K562 (cell line): ENCODE measurements at regions not wholly inside any gene's neighbourhood (a gene's known extent, or its start where the extent isn't known, plus 50 kb on each side); places are given as distances from the start of the nearest gene placed in this dataset.

ENCODE experiments used
- ATAC-seq: fragments of 200-7000 bp; cut with Tn5 transposase; 3 replicates; pipeline ENCODE4 v1.9.1; 2020; ENCODE audit warnings: moderate library complexity
- BruUV-seq: library from RNA; stranded (reverse); fragments of 400-500 nt; replicated peaks from 2 replicates; lab custom pipeline; 2021; lab: Mats Ljungman, UMichigan
- CTCF ChIA-PET: fragments of 300-600 bp; formaldehyde crosslinking; extraction: SDS; loops from one replicate; lab custom pipeline; 2021; ENCODE audit warnings: low intra/inter-chr PET ratio; lab: Yijun Ruan, JAX
- POLR2A ChIA-PET: fragments of 300-600, 350-650 bp; sonication (Branson Sonifier 250); formaldehyde crosslinking; extraction: SDS; loops from one replicate; lab custom pipeline; 2021; ENCODE audit warnings: antibody characterized with exemption, inconsistent platforms; lab: Yijun Ruan, JAX
- DNase-seq, 4 experiments: peaks; one replicate each; pipeline versions ENCODE4 v3.0.0 to v3.0.0-alpha.2; 2011 to 2018; ENCODE audit warnings: low spot score in 3 of 4, mixed read lengths in 3 of 4; ENCODE audit errors: extremely low read depth in 1 of 4
- FAIRE-seq: peaks from 2 replicates; lab custom pipeline; 2011; peaks lifted over from hg19 to GRCh38; lab: Jason Lieb, UNC
- H2AFZ ChIP-seq: 2 replicates; pipeline ENCODE4 v1.6.0; 2011; ENCODE audit warnings: low read depth, low read length, control low read depth, inconsistent platforms
- H3K27ac ChIP-seq: fragments of 200-600 bp; 3 replicates; pipeline ENCODE4 v1.8.0; 2011; ENCODE audit warnings: low read depth, mild to moderate bottlenecking, control low read depth, inconsistent platforms, low read length, moderate library complexity, mixed read lengths; ENCODE audit errors: extremely low read depth
- H3K27me3 ChIP-seq, 2 experiments: fragments of 300-600 bp in 1 of 2; 2 replicates in 1 of 2; 3 replicates in 1 of 2; pipeline versions ENCODE4 v1.6.0 to v1.8.0; 2011; ENCODE audit warnings: inconsistent platforms in 2 of 2, low read length in 2 of 2, mild to moderate bottlenecking in 1 of 2, mixed read lengths in 1 of 2, moderate library complexity in 1 of 2; ENCODE audit not compliant: control insufficient read depth in 2 of 2, insufficient read depth in 2 of 2
- H3K36me3 ChIP-seq: fragments of 300-600 bp; 3 replicates; pipeline ENCODE4 v1.8.0; 2011; ENCODE audit warnings: mild to moderate bottlenecking, low read length, inconsistent platforms; ENCODE audit not compliant: control insufficient read depth, insufficient read depth
- H3K4me1 ChIP-seq, 2 experiments: fragments of 200-600 bp in 1 of 2; replicated peaks in 1 of 2; 2 replicates in 1 of 2; 3 replicates in 1 of 2; pipeline versions ENCODE4 v1.5.1 to v1.8.0; 2011; ENCODE audit warnings: inconsistent platforms in 2 of 2, low read length in 2 of 2, mild to moderate bottlenecking in 1 of 2, mixed read lengths in 1 of 2, moderate library complexity in 1 of 2; ENCODE audit not compliant: control insufficient read depth in 2 of 2, insufficient read depth in 2 of 2
- H3K4me2 ChIP-seq: 2 replicates; pipeline ENCODE4 v1.6.1; 2011; ENCODE audit warnings: low read length, control low read depth, inconsistent platforms, mixed read lengths; ENCODE audit not compliant: insufficient read depth
- H3K4me3 ChIP-seq: fragments of 200-600 bp; sonication (generic), shearing (Covaris generic); 2 replicates; pipeline ENCODE4 v1.5.1; 2016; ENCODE audit warnings: control low read depth, inconsistent platforms
- H3K79me2 ChIP-seq: fragments of 200-600 bp; 3 replicates; pipeline ENCODE4 v1.8.0; 2011; ENCODE audit warnings: low read length, inconsistent platforms; ENCODE audit not compliant: control insufficient read depth, insufficient read depth
- H3K9ac ChIP-seq, 2 experiments: 2 replicates each; pipeline versions ENCODE4 v1.6.0 to v1.6.1; 2011; ENCODE audit warnings: low read depth in 2 of 2, low read length in 2 of 2, control low read depth in 1 of 2, inconsistent platforms in 1 of 2, mild to moderate bottlenecking in 1 of 2, mixed read lengths in 1 of 2; ENCODE audit not compliant: insufficient read depth in 1 of 2
- H3K9me1 ChIP-seq: one replicate; pipeline ENCODE4 v1.6.0; 2011; ENCODE audit warnings: inconsistent platforms, mild to moderate bottlenecking, low read length, moderate library complexity; ENCODE audit not compliant: control insufficient read depth, insufficient read depth
- H3K9me3 ChIP-seq: replicated peaks from 2 replicates; pipeline ENCODE4 v1.5.1; 2011; ENCODE audit warnings: low read depth, low read length, inconsistent platforms; ENCODE audit not compliant: control insufficient read depth, insufficient read depth
- H4K20me1 ChIP-seq: replicated peaks from 2 replicates; pipeline ENCODE4 v1.6.1; 2011; ENCODE audit warnings: low read length, inconsistent platforms, mixed read lengths; ENCODE audit not compliant: control insufficient read depth, insufficient read depth
- KLF6 ChIP-seq: fragments of 250-450 bp; sonication (Bioruptor Pico); IDR thresholded peaks from 2 replicates; pipeline ENCODE4 v1.4.0; 2020; ENCODE audit warnings: mild to moderate bottlenecking, moderate library complexity, borderline replicate concordance
- MTA3 ChIP-seq: fragments of 450-650 bp; formaldehyde crosslinking; IDR thresholded peaks from 2 replicates; pipeline ENCODE4 v1.6.1; 2017; ENCODE audit warnings: mild to moderate bottlenecking, borderline replicate concordance
- NONO ChIP-seq, 2 experiments: fragments of 200-400 bp in 1 of 2; fragments of 450-650 bp in 1 of 2; formaldehyde crosslinking in 1 of 2; IDR thresholded peaks; 2 replicates each; pipeline ENCODE4 v1.6.1; 2017; ENCODE audit warnings: low read depth in 2 of 2, mild to moderate bottlenecking in 2 of 2, moderate library complexity in 2 of 2, low read length in 1 of 2
- PHTF2 ChIP-seq: fragments of 250-450 bp; sonication (Bioruptor Pico); IDR thresholded peaks from 2 replicates; pipeline ENCODE4 v1.5.0; 2021; ENCODE audit warnings: mild to moderate bottlenecking
- SMAD2 ChIP-seq: fragments of 150-350 bp; IDR thresholded peaks from 2 replicates; pipeline ENCODE4 v1.6.1; 2014; ENCODE audit warnings: low read depth, mild to moderate bottlenecking, low read length
- ZNF23 ChIP-seq: fragments of 250-450 bp; sonication (Bioruptor Pico); IDR thresholded peaks from 2 replicates; pipeline ENCODE4 v1.4.0; 2020; ENCODE audit warnings: mild to moderate bottlenecking
- ZZZ3 ChIP-seq: fragments of 450-650 bp; IDR thresholded peaks from 2 replicates; pipeline ENCODE4 v1.6.1; 2016; ENCODE audit warnings: antibody characterized with exemption, mild to moderate bottlenecking, moderate library complexity
- WGBS: fragments of 100-300 bp; shearing (Covaris generic); methylation state at CpG from one replicate; pipeline ENCODE4 v1.1.6; 2016; ENCODE audit warnings: low coverage, mixed read lengths; ENCODE audit not compliant: insufficient coverage; ENCODE audit errors: missing lambda C conversion rate; 5-methylcytosine and 5-hydroxymethylcytosine counted together
- in situ Hi-C: fragments of 300-500 bp; cut with MboI; formaldehyde crosslinking; loops from 4 replicates; pipeline ENCODE4 v1.15.0; 2018; ENCODE audit warnings: inconsistent platforms, mixed read lengths
- intact Hi-C: fragments of 100-400 bp; cut with micrococcal nuclease; formaldehyde crosslinking; loops from 2 replicates; pipeline ENCODE4 v1.14.2; 2022
- TF ChIP-seq, protein P1 (sequence below): sonication (generic); formaldehyde crosslinking; IDR thresholded peaks from 2 replicates; pipeline ENCODE4 v1.8.0; 2022; ENCODE audit warnings: mild to moderate bottlenecking, missing genetic modification reagents, borderline replicate concordance
- TF ChIP-seq, protein P2 (sequence below): fragments of 200-800 bp; sonication (Bioruptor generic); IDR thresholded peaks from 2 replicates; pipeline ENCODE4 v1.6.1; 2016; ENCODE audit warnings: missing genetic modification characterization, missing compliant biosample characterization
- TF ChIP-seq, protein P3 (sequence below), 3 experiments: IDR thresholded peaks in 2 of 3; conservative IDR thresholded peaks in 1 of 3; 2 replicates each; pipeline ENCODE4 v1.5.1; 2011 to 2012; ENCODE audit warnings: low read length in 3 of 3, mild to moderate bottlenecking in 3 of 3, control low read depth in 2 of 3, improper control_type of control experiment in 1 of 3, inconsistent platforms in 1 of 3, low read depth in 1 of 3, mixed read lengths in 1 of 3, moderate library complexity in 1 of 3; ENCODE audit not compliant: insufficient read depth in 2 of 3

DNA sequence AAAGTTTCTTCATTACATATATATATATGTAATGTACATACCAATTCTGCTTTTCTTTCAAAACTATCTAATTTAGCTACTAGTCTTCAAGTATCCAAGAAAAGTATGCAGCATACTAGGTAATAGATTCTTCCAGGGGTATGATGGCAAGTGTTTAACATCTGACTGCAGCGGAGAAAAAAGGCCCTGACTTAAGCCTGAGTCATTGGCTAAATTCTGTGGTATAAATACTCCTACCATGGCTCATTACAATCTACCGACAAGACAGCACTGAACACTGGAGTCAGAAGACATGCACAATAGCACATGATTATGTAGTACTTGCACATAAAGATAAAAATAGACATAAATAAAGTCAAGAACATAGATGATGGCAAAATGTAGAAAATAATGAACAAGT lies 439.9 kb downstream of the BRINP1 start:
- H3K27ac ChIP-seq: no peak overlapping the region
- H3K9me3 ChIP-seq: 0 out of 2 replicates have a peak, but pooled peaks cover 2% of the 10 kb centered on the region
- ChIA-PET POLR2A (no interaction called here), CTCF (no interaction called here)
- 0% methylated on average over 2 of the region's 2 CpGs for WGBS
- in situ Hi-C loops (no loop called here), intact Hi-C loops (no loop called here)
- H3K36me3 ChIP-seq: no peaks in the 10 kb centered on the region
- no peak overlapping the region for H3K4me2 ChIP-seq
- ATAC-seq: no peak
- no peak for FAIRE-seq
- H3K4me3 ChIP-seq: no peak overlapping the region
- no peaks in the 10 kb centered on the region for H3K9me1 ChIP-seq
- H3K4me1 ChIP-seq: no peaks in the 10 kb centered on the region
- TF ChIP-seq SMAD2 (no peak), ZNF23 (CRISPR knock-in tag) (no peak), NONO (IDR thresholded peaks at IDR 0.05; ENCODE audit: low read depth in 2 of 2, low read length in 1 of 2) (no peak), ZZZ3 (no peak), PHTF2 (CRISPR knock-in tag) (no peak), KLF6 (CRISPR knock-in tag) (no peak), MTA3 (no peak)
- TF ChIP-seq, protein P1, sequence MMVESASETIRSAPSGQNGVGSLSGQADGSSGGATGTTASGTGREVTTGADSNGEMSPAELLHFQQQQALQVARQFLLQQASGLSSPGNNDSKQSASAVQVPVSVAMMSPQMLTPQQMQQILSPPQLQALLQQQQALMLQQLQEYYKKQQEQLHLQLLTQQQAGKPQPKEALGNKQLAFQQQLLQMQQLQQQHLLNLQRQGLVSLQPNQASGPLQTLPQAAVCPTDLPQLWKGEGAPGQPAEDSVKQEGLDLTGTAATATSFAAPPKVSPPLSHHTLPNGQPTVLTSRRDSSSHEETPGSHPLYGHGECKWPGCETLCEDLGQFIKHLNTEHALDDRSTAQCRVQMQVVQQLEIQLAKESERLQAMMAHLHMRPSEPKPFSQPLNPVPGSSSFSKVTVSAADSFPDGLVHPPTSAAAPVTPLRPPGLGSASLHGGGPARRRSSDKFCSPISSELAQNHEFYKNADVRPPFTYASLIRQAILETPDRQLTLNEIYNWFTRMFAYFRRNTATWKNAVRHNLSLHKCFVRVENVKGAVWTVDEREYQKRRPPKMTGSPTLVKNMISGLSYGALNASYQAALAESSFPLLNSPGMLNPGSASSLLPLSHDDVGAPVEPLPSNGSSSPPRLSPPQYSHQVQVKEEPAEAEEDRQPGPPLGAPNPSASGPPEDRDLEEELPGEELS (CRISPR knock-in tag): no peak
- TF ChIP-seq, protein P2, sequence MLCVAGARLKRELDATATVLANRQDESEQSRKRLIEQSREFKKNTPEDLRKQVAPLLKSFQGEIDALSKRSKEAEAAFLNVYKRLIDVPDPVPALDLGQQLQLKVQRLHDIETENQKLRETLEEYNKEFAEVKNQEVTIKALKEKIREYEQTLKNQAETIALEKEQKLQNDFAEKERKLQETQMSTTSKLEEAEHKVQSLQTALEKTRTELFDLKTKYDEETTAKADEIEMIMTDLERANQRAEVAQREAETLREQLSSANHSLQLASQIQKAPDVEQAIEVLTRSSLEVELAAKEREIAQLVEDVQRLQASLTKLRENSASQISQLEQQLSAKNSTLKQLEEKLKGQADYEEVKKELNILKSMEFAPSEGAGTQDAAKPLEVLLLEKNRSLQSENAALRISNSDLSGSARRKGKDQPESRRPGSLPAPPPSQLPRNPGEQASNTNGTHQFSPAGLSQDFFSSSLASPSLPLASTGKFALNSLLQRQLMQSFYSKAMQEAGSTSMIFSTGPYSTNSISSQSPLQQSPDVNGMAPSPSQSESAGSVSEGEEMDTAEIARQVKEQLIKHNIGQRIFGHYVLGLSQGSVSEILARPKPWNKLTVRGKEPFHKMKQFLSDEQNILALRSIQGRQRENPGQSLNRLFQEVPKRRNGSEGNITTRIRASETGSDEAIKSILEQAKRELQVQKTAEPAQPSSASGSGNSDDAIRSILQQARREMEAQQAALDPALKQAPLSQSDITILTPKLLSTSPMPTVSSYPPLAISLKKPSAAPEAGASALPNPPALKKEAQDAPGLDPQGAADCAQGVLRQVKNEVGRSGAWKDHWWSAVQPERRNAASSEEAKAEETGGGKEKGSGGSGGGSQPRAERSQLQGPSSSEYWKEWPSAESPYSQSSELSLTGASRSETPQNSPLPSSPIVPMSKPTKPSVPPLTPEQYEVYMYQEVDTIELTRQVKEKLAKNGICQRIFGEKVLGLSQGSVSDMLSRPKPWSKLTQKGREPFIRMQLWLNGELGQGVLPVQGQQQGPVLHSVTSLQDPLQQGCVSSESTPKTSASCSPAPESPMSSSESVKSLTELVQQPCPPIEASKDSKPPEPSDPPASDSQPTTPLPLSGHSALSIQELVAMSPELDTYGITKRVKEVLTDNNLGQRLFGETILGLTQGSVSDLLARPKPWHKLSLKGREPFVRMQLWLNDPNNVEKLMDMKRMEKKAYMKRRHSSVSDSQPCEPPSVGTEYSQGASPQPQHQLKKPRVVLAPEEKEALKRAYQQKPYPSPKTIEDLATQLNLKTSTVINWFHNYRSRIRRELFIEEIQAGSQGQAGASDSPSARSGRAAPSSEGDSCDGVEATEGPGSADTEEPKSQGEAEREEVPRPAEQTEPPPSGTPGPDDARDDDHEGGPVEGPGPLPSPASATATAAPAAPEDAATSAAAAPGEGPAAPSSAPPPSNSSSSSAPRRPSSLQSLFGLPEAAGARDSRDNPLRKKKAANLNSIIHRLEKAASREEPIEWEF (CRISPR knock-in tag): no peak
- TF ChIP-seq, protein P3, sequence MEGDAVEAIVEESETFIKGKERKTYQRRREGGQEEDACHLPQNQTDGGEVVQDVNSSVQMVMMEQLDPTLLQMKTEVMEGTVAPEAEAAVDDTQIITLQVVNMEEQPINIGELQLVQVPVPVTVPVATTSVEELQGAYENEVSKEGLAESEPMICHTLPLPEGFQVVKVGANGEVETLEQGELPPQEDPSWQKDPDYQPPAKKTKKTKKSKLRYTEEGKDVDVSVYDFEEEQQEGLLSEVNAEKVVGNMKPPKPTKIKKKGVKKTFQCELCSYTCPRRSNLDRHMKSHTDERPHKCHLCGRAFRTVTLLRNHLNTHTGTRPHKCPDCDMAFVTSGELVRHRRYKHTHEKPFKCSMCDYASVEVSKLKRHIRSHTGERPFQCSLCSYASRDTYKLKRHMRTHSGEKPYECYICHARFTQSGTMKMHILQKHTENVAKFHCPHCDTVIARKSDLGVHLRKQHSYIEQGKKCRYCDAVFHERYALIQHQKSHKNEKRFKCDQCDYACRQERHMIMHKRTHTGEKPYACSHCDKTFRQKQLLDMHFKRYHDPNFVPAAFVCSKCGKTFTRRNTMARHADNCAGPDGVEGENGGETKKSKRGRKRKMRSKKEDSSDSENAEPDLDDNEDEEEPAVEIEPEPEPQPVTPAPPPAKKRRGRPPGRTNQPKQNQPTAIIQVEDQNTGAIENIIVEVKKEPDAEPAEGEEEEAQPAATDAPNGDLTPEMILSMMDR (IDR thresholded peaks at IDR 0.05 in 2 of 3, conservative IDR thresholded peaks at IDR 0.05 in 1 of 3; ENCODE audit: insufficient read depth in 2 of 3, low read depth in 1 of 3, low read length in 3 of 3): no peak
- no peaks in the 10 kb centered on the region for H3K27me3 ChIP-seq
- H3K79me2 ChIP-seq: no peaks in the 10 kb centered on the region
- no peak overlapping the region for H2AFZ ChIP-seq
- no peak overlapping the region for H3K9ac ChIP-seq
- DNase-seq: no peak
- no peaks in the 10 kb centered on the region for H4K20me1 ChIP-seq
- BruUV-seq: no TSS peak
